Gastroesophageal sphincter (tissue), 3 donors: ENCODE measurements at regions not wholly inside any gene's neighbourhood (a gene's known extent, or its start where the extent isn't known, plus 50 kb on each side); places are given as distances from the start of the nearest gene placed in this dataset.

ENCODE experiments used
- CTCF ChIP-seq, 4 experiments: fragments of 200-600 bp in 2 of 4; fragments of 450-650 bp in 2 of 4; sonication (generic) in 1 of 4; IDR thresholded peaks; one replicate each; pipeline ENCODE4 v1.5.1; 2017 to 2019; ENCODE audit warnings: antibody characterized with exemption in 4 of 4, mild to moderate bottlenecking in 2 of 4, moderate library complexity in 2 of 4
- EP300 ChIP-seq: sonication (generic); formaldehyde crosslinking; IDR thresholded peaks from one replicate; pipeline ENCODE4 v1.6.1; 2017; ENCODE audit warnings: antibody characterized with exemption, mild to moderate bottlenecking
- POLR2A ChIP-seq, 2 donors: fragments of 450-650 bp; IDR thresholded peaks; one replicate each; pipeline ENCODE4 v1.6.1; 2017; ENCODE audit warnings: antibody characterized with exemption in 2 of 2, mild to moderate bottlenecking in 2 of 2, moderate library complexity in 1 of 2
- POLR2AphosphoS5 ChIP-seq: sonication (generic); formaldehyde crosslinking; IDR thresholded peaks from one replicate; pipeline ENCODE4 v1.6.1; 2017; ENCODE audit warnings: antibody characterized with exemption

- TF ChIP-seq EP300 (no peak), CTCF (IDR thresholded peaks at IDR 0.05) (no peak), POLR2A (IDR thresholded peaks at IDR 0.05) (no peak), POLR2AphosphoS5 (no peak)
Observed at GRCh38 chr2:156671706-156672361, 235.7 kb downstream of the GPD2 start.
